ENCODE measurements at regions not wholly inside any gene's neighbourhood (a gene's known extent, or its start where the extent isn't known, plus 50 kb on each side); places are given as distances from the start of the nearest gene placed in this dataset.

GRCh38 chr10:131011936-131012640 is 299.4 kb downstream of the TCERG1L start:
- TF ChIP-seq, protein P1, sequence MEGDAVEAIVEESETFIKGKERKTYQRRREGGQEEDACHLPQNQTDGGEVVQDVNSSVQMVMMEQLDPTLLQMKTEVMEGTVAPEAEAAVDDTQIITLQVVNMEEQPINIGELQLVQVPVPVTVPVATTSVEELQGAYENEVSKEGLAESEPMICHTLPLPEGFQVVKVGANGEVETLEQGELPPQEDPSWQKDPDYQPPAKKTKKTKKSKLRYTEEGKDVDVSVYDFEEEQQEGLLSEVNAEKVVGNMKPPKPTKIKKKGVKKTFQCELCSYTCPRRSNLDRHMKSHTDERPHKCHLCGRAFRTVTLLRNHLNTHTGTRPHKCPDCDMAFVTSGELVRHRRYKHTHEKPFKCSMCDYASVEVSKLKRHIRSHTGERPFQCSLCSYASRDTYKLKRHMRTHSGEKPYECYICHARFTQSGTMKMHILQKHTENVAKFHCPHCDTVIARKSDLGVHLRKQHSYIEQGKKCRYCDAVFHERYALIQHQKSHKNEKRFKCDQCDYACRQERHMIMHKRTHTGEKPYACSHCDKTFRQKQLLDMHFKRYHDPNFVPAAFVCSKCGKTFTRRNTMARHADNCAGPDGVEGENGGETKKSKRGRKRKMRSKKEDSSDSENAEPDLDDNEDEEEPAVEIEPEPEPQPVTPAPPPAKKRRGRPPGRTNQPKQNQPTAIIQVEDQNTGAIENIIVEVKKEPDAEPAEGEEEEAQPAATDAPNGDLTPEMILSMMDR (IDR thresholded peaks at IDR 0.05) = no peak
- no peak for TF ChIP-seq POLR2A (IDR thresholded peaks at IDR 0.05)

Data from right lobe of liver (tissue), 4 donors.